RWPE2 (cell line): ENCODE measurements at regions not wholly inside any gene's neighbourhood (a gene's known extent, or its start where the extent isn't known, plus 50 kb on each side); places are given as distances from the start of the nearest gene placed in this dataset.

Source experiments
- ATAC-seq: fragments of 200-7000 bp; cut with Tn5 transposase; 3 replicates; pipeline ENCODE4 v1.9.1; 2021; ENCODE audit warnings: low read depth
- DNase-seq: peaks from one replicate; pipeline ENCODE4 v3.0.0-alpha.2; 2020; ENCODE audit warnings: low spot score
- H3K27ac ChIP-seq: fragments of 450-650 bp; 2 replicates; pipeline ENCODE4 v1.5.1; 2017; ENCODE audit warnings: mild to moderate bottlenecking; ENCODE audit not compliant: poor library complexity, severe bottlenecking
- H3K27me3 ChIP-seq: fragments of 250-450 bp; sonication (Bioruptor Pico); 2 replicates; pipeline ENCODE4 v1.5.1; 2021; ENCODE audit warnings: mild to moderate bottlenecking, moderate library complexity; ENCODE audit not compliant: insufficient read depth, poor library complexity, severe bottlenecking
- H3K36me3 ChIP-seq: fragments of 250-450 bp; sonication (Bioruptor Pico); 2 replicates; pipeline ENCODE4 v1.5.1; 2020; ENCODE audit warnings: low read depth, mild to moderate bottlenecking, moderate library complexity
- H3K4me1 ChIP-seq: fragments of 250-450 bp; sonication (Bioruptor Pico); 2 replicates; pipeline ENCODE4 v1.5.1; 2021; ENCODE audit warnings: mild to moderate bottlenecking, moderate library complexity; ENCODE audit not compliant: insufficient read depth, poor library complexity, severe bottlenecking
- H3K4me3 ChIP-seq: fragments of 250-450 bp; sonication (Bioruptor Pico); 2 replicates; pipeline ENCODE4 v1.5.1; 2021; ENCODE audit warnings: mild to moderate bottlenecking, moderate library complexity; ENCODE audit not compliant: severe bottlenecking
- H3K9me3 ChIP-seq: fragments of 250-450 bp; sonication (Bioruptor Pico); 2 replicates; pipeline ENCODE4 v1.5.1; 2021; ENCODE audit warnings: mild to moderate bottlenecking, moderate library complexity; ENCODE audit not compliant: severe bottlenecking
- TF ChIP-seq, protein P1 (sequence below): fragments of 450-650 bp; IDR thresholded peaks from one replicate; pipeline ENCODE4 v1.5.1; 2017; ENCODE audit warnings: mild to moderate bottlenecking, moderate library complexity; ENCODE audit not compliant: poor library complexity, severe bottlenecking

DNA sequence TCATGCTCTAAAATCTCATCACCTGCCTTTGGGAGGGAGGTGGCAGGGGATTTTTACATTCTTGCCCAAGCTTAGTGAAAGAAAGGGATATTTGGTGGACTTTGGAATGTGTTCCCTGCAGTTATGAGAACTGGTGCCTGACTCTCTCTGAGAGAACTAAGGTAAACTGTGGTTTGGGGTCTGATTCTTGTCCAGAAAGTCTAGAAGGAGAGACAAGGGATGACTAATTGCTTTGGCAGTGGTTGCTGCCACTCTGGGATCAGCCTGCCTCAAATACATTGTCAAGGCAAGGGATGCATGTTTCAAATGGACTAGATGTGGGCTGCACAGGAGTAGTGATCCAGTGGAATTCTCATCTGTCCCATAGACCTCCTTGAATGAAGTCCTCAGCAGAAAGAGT is 115.2 kb downstream of the DDIT4L start:
- H3K4me3 ChIP-seq = no peak overlapping the region
- TF ChIP-seq, protein P1, sequence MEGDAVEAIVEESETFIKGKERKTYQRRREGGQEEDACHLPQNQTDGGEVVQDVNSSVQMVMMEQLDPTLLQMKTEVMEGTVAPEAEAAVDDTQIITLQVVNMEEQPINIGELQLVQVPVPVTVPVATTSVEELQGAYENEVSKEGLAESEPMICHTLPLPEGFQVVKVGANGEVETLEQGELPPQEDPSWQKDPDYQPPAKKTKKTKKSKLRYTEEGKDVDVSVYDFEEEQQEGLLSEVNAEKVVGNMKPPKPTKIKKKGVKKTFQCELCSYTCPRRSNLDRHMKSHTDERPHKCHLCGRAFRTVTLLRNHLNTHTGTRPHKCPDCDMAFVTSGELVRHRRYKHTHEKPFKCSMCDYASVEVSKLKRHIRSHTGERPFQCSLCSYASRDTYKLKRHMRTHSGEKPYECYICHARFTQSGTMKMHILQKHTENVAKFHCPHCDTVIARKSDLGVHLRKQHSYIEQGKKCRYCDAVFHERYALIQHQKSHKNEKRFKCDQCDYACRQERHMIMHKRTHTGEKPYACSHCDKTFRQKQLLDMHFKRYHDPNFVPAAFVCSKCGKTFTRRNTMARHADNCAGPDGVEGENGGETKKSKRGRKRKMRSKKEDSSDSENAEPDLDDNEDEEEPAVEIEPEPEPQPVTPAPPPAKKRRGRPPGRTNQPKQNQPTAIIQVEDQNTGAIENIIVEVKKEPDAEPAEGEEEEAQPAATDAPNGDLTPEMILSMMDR = no peak
- no peak for ATAC-seq

DNA sequence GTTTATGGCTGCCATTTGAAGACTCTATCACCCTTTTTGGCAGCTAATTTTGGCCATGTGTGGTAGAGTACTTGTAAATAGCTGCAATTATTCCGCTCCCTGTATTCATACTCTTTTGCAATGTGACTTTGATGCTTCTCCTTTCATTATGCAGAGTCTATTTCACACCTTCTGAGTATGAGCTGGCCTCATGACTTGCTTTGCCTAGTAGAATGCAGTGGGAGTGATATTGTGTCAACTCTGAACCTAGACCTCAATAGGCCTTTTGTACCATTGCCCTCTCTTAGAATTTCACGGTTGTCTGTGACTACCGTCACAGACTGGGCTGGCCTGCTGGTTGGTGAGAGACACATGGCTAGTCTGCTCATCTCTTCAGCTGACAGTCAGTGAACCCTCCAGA is 118.8 kb downstream of the DDIT4L start:
- no peaks in the 10 kb centered on the region for H3K27me3 ChIP-seq
- ATAC-seq (no peak), DNase-seq (no peak)
- H3K9me3 ChIP-seq = no peaks in the 10 kb centered on the region
- H3K36me3 ChIP-seq = no peaks in the 10 kb centered on the region
- TF ChIP-seq, protein P1 = no peak
- H3K4me1 ChIP-seq = no peaks in the 10 kb centered on the region
- no peak overlapping the region for H3K27ac ChIP-seq
- H3K4me3 ChIP-seq = no peak overlapping the region

More for the DNA sequence above, 115.2 kb downstream of the DDIT4L start:
- Histone ChIP-seq H3K4me1 (no peaks in the 10 kb centered on the region), H3K9me3 (no peaks in the 10 kb centered on the region), H3K36me3 (no peaks in the 10 kb centered on the region), H3K27me3 (no peaks in the 10 kb centered on the region), H3K27ac (no peak overlapping the region)
- no peak for DNase-seq

DNA sequence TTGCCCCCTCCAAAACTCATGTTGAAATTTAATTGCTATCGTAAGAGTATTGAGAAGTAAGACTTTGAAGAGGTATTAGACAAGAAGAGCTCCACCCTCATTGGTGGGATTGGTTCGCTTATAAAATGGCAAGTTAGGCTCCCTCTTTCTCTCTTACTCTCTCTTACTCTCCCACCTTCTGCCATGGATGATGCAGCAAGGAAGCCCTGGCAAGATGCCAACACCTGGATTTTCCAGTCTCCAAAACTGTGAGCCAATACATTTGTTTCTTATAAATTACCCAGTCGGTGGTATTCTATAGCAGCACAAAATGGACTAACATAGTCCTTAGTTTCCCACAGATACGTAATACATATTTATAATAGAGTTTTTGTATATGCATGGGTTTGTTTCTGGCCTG is 119.4 kb downstream of the DDIT4L start:
- no peak for ATAC-seq
- Histone ChIP-seq H3K9me3 (no peaks in the 10 kb centered on the region), H3K36me3 (no peaks in the 10 kb centered on the region)

DNA sequence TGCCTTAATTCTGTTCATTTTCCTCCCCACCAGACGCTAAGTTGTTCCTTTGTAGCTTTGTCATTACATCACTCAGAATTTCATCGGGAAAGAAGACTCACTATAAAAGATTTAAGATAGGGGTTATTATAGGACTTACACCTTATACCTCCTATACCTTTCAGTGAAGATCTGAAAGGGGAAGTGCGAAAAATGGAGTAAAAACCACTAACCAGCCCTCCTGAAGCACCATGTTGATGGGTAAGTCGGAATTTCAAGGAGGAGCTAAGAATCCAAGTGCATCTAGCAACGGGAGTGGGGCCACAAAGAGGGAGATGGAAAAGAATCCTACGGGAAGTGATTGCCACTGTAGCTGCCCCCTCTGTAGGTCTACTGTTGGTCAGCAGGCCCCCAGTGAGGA is 119.1 kb upstream of the H2AZ1 start:
- DNase-seq = no peak
- H3K36me3 ChIP-seq = no peaks in the 10 kb centered on the region

More for the DNA sequence above, 119.4 kb downstream of the DDIT4L start:
- TF ChIP-seq, protein P1 = no peak
- Histone ChIP-seq H3K27ac (no peak overlapping the region), H3K4me1 (no peaks in the 10 kb centered on the region), H3K4me3 (no peak overlapping the region), H3K27me3 (no peaks in the 10 kb centered on the region)
- DNase-seq = no peak

DNA sequence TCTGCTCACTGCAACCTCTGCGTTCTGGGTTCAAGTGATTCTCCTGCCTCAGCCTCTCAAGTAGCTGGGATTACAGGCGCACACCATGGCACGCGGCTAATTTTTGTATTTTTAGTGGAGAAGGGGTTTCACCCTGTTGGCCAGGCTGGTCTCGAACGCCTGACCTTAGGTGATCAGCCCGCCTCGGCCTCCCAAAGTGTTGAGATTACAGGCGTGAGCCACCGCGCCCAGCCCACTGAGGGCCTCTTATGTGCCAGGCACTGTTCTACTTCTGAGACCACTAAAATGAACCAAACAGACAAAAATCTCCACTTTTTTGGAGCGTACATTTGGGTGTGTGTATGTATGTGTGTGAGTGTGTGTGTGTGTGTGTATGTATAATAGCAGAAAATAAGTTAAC is 117.2 kb upstream of the H2AZ1 start:
- Histone ChIP-seq H3K9me3 (no peaks in the 10 kb centered on the region), H3K4me1 (peaks cover 8% of the 10 kb centered on the region)
- no peak for ATAC-seq

More for the DNA sequence above, 119.1 kb upstream of the H2AZ1 start:
- Histone ChIP-seq H3K4me3 (no peak overlapping the region), H3K27ac (no peak overlapping the region), H3K4me1 (no peaks in the 10 kb centered on the region), H3K9me3 (no peaks in the 10 kb centered on the region), H3K27me3 (no peaks in the 10 kb centered on the region)
- TF ChIP-seq, protein P1 = no peak
- ATAC-seq = no peak

More for the DNA sequence above, 117.2 kb upstream of the H2AZ1 start:
- no peak overlapping the region for H3K27ac ChIP-seq
- TF ChIP-seq, protein P1 = no peak
- no peaks in the 10 kb centered on the region for H3K27me3 ChIP-seq
- DNase-seq = no peak
- H3K4me3 ChIP-seq = no peak overlapping the region
- no peaks in the 10 kb centered on the region for H3K36me3 ChIP-seq
